KG1 (cell line): ENCODE measurements at regions not wholly inside any gene's neighbourhood (a gene's known extent, or its start where the extent isn't known, plus 50 kb on each side); places are given as distances from the start of the nearest gene placed in this dataset.

Experiments
- DNase-seq: peaks from one replicate; lab custom pipeline; 2025; lab: John Stamatoyannopoulos, UW

DNA sequence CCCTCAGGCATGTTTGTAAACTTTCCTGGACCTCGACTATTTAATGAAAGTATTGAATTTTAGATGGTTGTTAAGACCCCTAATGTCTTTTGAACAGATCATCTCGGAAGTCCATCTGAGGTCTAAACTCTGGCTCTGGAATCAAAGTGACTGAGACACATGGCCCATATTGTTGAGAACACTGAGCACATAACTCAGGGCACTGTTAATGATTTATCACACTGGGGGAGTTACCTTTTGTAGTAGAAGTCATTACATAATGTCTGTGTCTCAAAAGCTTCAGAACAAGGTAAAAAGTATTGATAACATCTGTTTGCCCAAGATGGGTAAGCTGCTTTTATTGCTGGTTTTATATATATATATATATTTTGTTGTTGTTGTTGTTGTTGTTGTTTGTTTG lies 103.4 kb upstream of the HS3ST1 start:
- no peak for DNase-seq

DNA sequence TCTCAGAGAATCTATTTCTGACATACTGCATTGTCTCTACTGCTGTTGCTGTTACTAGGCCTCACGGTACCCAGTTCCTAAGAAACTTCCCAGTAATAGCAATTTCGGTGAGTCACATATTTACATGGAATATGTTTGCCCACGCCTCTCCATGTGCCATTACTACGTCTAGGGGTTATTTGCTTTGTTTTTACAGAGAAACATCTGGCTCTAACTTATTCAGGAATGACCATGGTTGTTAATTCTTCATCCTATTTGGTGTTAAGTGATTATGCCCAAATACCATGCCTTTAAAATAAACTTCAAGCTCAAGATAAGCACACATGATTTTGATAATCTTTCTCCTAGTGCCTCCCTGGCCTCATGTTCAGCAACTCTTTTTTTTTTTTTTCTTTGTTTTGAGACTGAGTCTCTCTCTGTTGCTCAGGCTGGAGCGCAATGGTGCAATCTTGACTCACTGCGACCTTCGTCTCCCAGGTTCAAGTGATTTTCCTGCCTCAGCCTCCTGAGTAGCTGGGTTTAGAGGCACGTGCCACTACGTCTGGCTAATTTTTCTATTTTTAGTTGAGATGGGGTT lies 101.0 kb upstream of the HS3ST1 start:
- DNase-seq = no peak

DNA sequence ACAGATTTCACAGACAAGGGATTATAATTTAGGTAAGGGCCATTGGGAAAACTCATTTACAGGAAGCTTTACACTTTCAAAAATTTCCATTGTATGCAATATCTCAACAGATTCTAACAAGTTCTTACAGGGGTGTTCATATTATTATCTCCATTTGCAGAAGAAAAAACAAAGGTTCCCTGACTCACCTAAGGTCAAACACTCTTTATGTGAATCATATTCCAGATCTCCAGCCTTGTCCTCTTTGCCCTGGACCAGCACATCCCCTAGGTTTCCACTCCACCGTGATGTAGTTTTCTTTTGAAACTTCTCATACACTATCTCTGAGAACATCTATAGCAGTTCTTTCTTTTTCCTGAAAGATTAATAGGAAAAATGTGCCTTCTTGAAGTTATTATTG lies 96.4 kb upstream of the HS3ST1 start:
- no peak for DNase-seq

DNA sequence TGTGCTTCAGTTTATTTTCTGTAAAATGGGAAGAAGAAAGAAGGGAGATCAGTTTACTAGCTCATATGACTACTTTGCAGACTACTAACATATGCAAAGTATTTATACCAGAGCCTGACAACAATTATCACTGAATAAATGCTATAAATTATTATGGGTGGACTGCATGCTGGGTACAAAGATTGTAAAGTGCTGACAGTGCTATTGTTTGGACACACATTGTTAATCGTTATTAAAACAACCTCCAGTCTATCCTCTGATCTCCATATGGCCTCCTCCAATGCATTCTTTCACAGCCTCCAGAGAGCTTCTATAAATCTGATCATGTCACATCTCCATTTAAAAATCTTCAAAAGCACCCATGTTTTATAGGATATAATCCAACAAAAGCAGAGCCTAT lies 90.1 kb upstream of the HS3ST1 start:
- DNase-seq = no peak

DNA sequence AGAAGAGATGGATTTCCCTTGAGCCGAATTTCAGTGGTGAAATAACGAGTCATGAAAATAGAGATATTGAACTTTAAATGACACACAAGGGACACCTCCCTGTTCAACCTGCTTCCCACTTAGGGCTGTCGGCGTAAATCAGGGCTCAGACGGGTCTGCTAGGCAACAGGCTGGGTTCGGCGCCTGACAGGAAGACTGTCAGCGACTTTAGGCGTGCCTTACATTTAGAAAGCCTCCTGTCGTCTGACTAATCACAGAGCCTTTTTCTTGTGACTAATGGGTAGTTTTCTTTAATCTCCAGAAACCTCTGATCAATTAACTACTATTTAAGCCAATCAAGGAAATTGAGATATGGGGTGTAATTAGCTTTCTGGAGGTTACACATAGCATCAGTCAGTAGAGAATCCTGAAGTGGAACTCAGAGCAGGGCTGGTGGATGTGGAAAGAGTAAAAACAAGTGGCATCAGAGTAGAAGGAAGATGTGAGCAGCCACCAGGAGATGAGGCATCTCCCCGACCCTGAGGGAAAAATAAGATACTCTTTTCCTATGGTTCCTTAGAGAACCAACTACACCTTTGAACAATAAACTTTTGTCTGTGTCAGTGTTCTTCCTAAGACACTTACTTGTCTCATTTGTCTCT lies 86.2 kb upstream of the HS3ST1 start:
- DNase-seq = no peak

DNA sequence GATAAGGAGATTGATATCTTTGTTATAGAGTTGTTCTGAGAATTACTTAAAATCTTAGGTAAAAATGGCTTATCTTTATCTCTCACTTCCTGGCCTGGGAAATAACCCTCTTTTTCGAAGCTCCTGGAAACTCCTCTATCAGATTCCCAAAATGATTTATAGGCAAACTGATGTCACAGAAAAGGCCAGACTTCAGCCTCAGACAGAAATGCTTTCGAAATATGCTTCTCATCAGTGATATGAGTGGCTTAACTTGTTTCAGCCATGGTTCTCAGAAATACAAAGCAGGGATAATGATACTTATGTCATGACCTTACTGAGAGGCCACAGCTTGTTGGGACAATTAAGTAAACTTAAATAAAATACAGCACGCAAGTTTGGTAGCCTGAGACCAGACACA lies 85.3 kb upstream of the HS3ST1 start:
- no peak for DNase-seq

DNA sequence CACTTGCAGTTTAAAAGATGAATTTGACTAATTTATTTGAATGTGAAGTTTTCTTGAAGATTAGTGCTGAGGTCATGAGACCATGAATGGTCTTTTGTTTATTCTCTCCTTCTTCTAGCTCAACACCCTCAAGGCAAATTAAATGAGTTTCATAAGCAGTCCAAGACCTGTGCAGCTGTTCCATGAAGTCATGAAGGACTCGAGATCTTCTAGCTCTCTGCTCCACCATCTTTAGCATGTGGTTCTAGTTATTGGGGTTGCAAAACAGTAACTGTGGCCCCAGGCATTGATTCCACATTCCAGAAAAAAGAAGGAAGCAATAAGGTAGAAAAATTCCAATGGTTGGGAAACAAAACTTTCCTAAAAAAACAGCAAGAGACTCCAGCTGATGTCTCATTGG lies 84.2 kb upstream of the HS3ST1 start:
- DNase-seq = no peak

DNA sequence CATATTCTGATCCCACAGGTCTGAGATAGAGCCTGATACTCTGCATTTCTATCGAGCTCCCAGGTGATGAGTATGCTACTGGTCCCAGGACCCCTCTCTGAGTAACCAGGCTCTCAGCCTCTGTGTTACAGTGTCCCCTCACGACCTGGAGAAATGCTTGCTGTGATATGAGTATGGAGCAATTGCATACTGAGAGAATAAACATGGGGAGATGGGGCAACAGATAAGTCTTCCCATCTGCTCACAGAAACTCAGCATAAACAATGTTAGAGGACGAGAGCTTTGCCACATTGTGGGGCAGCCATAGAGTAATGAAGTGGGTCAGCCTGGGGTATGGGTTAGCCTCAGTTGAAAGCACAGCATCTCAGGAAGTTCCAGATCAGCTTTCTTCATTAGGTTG lies 82.6 kb upstream of the HS3ST1 start:
- DNase-seq = no peak

DNA sequence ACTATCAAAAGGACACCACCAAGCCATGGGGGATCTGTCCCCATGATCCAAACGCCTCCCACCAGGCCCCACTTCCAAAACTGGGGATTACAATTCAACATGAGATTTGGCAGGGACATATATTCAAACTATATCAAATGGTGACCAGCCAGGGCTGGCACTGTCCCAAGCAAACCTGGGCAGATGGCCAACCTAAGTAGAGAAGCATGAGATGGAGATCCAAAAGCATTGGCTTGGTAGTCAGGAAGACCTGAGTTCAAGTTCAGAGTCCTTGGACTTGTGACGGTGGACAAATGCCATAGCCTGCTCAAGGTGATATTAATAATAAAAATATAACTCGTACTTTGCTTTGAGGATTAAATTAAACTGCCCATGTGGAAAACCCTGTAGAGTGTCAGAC lies 79.2 kb upstream of the HS3ST1 start:
- no peak for DNase-seq

DNA sequence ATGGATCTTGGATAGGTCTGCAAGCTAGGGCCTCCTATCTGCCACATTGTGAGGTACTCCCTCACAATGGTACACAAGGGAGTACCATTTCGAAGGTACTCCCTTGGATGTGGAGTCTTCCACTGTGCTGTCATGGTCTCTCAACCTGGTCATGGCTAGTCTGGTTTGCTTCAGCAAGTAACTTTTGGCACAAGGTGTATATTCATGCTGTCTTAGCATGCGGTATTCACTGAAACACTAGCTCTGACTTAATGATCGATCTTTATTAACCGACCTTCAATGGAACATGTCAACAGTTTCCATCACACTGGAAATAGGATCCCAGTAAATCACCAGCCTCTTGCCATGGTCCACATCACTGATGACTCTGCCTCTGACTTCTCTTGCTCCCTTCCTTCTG lies 77.5 kb upstream of the HS3ST1 start:
- DNase-seq = no peak

DNA sequence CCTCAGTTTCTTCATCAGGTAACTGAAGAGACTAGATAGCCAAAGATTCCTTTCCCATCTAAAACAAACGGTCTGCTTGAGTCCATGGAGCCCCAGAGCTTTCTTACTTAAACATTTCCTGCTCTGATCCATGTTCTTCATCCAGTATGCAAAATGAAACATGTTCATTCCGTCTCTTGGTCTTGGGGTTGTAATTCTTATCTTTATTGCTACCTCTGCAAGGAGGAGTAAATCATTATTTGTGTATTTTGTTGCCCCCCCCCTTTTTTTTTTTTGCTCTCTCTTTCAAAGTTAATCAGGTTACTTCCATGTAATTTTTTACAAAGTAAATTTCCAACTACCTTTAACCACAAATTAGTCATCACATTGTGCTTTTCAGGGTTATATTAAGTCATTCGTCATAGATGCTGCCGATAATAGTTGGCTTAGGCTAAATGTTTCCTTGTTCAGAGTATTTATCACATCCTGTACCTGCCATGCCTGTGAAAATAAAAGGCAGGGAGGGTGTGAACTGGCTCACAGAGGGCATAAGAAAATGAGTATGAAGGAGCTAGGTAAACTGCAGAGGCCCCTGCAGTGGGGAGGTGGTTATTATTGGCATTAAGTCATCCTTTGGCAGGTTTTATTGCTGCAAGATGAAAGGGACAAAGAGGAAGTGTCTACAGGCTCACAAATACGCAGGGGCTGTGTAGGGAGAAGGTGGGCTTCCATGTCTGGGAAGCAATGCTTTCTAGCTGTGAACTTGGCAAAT lies 76.7 kb upstream of the HS3ST1 start:
- no peak for DNase-seq

DNA sequence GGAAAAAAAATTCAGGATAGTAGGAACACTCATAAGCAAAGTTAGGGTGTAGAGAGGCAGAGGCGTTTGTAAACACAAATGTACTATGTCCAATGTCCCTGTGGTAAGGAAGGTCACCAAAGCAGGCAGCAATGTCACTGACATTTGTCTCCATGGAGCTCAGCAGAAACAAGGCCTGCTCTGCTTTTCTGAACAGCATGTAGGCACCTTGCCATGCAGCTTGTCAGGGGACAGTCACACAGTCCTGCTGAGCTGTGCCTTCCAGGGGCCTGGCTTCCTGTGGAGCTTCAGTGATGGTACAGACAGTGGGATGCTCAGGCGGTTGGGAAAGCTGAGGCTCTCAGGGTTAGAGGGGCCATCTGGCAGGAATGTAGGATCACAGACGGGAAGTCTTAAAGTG lies 74.5 kb upstream of the HS3ST1 start:
- no peak for DNase-seq

DNA sequence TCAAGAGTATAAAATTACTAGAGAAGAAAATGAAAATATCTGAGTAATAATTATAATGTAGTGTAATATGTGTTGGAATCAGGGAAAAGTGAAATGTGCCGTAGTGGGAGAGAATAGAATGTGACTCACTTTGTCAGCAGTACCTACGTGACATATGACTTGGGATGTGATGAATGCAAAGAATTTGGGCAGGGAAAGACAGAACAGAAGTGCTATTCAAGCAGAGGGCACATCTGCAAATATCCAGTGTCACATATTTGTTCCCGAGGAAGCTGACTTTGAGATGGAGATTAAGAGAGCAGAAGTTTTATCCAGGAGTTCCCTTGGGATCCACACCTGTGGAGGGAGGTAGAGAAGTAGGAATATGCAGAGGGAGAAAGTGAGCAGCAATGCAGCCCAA lies 69.3 kb upstream of the HS3ST1 start:
- DNase-seq = no peak

DNA sequence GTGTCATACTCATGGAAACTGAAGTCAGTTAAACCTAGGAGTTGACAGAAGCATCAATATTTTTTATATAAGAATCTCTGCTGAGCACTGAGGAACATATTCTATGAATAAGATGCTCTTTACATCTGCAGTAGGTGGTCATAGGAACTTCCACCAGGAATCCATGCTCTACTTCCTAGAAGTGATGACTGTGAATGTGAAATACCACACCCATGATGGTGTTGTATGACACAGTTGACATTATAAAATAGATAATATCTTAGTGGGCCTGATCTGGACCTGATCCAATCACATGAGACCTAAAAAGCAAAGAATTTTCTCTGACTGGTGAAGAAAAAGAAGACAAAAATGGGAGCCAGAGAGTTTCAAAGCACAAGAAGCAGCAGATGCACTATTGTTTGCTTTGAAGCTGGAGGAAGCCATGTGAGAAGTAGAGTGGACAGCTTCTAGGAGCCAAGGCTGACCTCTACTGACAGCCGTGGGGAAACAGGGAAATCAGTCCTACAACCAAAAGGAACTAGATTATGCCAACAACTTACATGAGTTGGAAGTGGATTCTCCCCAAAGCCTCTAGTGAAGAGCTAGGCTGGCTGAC lies 68.6 kb upstream of the HS3ST1 start:
- no peak for DNase-seq

DNA sequence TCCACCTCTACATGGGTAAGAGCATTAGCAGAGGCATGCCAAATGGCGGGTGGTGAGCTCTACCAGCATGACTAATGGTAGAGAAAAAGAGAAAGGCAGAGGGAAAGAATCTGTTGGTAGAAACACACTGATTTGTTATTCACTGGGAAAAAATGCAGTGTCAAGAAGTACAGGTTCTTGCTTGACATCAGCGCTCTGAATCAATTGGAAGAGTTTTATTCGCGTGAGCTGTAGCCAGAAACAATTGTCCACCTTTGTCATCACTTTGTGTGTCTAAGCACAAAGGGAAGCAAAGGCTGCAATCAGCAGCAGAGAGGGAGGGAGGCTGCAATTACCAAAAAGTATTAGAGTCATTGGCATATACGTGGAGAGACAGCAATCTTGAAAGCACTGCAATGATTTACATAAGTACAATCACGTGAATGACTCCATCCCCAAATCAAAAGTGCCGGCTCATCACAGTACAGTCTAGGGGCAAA lies 67.7 kb upstream of the HS3ST1 start:
- no peak for DNase-seq

DNA sequence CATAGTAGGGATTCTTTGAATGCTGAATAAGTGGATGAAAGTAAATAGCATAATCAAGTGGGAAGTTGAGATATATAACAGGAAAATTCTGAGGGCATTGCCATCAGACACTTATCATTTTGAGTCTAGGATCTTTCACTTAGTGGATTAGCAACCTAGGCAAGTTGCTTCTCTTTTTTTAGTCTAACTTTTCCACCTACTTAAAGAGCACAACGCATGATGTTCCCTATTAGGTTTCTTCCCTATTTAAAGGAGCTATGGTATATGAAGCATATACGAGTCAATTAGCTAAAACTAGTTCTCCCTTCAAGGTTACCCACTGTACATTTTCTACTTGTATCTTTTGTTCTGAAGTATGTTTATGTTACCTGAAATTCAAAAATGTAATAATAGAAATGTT lies 67.1 kb upstream of the HS3ST1 start:
- no peak for DNase-seq

DNA sequence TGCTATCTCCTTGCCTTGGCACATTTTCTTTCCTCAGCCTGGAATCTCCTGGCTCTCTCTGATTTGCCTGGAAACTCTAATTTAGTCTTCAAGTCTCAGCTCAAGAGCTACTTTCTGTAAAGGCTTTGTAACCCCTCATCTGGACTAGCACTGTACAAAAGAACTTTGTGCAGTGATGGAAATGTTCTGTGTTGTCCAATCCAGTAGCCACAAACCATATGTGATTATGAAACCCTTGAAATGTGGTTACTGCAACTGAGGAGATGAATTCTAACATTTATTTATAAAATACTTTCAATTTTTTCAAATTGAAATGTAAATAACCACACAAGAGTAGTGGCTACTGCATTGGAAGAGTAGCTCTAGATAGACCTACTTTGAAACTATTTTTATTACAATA lies 66.6 kb upstream of the HS3ST1 start:
- no peak for DNase-seq

DNA sequence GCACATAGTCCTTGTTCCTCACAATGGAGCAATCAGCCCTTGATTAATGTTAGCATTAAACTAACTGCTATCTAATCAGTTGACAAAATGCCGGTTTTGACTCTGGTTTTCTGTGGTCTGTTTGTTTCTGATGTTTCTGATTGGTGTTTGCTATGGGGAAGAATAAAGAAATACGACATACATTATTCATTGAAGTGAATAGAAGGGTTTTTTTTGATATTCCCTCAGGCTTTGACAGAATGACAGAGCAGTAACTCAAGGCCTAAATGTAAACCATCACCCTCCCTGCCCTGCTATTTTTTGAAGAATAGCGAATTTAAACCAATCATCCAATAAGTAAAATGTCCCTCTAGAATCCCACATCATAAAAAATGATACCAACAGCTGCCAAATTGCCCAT lies 65.5 kb upstream of the HS3ST1 start:
- DNase-seq = no peak

DNA sequence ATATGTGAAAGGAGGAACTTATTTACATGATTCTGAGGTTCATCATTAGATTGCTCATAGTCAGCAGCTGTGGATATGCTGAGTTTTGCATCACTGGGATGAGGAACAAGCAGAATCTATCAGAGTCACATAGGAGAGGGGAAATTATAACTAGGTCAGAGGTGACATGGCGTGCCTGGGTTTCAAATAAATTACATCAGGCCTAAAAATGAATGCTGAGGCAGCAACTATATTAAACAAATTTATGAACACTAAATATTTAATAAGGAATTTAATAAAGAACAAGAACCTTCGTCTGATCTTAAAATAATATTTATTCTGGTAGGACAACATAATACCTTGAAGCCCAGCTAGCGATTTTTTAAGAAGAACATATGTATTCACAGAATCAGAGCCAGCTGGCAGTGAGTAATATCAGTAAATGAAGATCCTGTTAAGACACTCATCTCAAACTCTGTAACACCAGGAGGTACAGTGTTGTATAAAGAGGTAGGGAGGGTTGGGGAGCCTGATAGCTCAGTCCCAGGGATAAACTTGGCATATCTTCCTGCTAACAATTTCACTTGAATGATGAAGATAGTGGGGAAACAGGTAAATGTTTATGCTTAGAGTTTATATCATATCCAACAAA lies 60.9 kb upstream of the HS3ST1 start:
- no peak for DNase-seq

DNA sequence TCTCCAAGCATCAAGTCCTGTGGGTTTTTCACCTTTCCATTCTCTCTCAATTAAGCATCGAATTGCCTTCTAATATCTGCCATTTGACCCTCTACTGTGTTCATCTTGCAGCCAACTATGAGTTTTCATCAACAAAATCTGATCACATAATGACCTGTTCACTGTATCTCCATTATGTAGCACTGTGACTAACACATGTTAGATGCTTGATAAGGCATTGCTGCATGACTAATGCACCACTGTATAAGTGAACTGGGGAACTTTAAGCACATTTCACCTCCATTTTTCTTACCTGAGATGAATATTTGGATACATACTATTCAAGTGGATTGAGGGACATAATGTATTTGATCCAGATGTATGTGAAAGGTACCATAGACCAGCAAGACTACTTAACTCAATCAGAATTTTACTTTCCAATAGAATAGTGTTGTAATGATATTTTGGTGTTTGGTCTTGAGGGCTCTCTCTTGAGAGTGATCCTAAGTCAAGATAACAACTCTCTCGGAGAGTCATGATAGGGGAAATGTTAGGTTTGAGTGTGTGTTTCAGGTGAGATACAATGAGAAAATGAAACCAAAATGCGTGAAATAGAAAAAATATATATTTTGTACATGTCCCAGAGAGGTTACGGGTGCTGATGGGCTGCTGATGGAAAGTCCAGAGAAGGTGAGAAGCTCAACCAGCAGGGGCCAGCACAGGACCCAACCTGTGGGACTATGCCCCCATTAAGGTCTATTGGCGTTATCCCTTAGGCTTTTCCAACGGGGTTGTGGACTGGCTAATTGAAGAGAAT lies 60.2 kb upstream of the HS3ST1 start:
- DNase-seq = no peak

DNA sequence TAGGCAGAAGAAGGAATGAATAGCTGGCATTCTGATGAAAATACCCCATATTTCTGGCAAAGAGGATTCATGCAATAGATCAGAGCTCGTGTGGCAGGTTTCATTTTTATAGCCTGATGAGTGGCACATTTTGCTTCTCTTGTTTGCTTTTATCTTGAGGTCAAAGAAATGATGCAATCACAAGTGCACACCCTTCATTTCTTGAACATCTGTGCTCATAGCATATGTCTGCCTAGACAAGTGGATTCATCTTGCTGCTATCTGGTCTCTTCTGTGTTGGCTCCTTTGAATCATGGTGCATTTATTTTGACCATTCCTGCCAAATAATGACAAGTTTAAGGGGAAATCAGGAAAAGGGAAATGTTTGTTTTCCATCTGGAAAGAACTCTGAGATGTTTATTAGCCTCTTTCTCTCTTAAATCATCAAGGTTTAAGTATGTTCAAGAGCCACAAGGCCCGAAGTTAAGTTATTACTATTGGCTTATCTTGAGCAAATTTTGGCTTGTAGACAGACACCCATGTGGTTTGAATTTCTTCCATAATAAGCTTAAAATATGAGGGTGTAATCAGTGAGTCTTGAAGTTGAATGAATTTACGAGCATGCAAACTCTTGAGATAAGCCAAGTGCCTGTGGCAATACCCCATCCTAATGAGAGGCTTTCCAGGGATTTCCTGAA lies 59.3 kb upstream of the HS3ST1 start:
- no peak for DNase-seq
